GM12865 (cell line): ENCODE measurements at regions not wholly inside any gene's neighbourhood (a gene's known extent, or its start where the extent isn't known, plus 50 kb on each side); places are given as distances from the start of the nearest gene placed in this dataset.
A peak's percentile ranks its signal among the peaks of the same experiment; 100 is the strongest.
"Not testable (repeated sequence)": the region's sequence is repeated elsewhere in the genome, so short reads cannot be mapped to it uniquely, and the experiment has no call there.

Experiments
- DNase-seq: peaks from one replicate; pipeline ENCODE4 v3.0.0; 2010; ENCODE audit warnings: low read depth
- H3K4me3 ChIP-seq: 2 replicates; pipeline ENCODE4 v1.5.1; 2011; ENCODE audit warnings: mild to moderate bottlenecking, low read depth, low read length, control low read depth
- TF ChIP-seq, protein P1 (sequence below): IDR thresholded peaks from 2 replicates; pipeline ENCODE4 v1.5.1; 2011; ENCODE audit warnings: low read length, control low read depth, low read depth, inconsistent platforms; ENCODE audit not compliant: insufficient read depth; ENCODE audit errors: missing control alignments

DNA sequence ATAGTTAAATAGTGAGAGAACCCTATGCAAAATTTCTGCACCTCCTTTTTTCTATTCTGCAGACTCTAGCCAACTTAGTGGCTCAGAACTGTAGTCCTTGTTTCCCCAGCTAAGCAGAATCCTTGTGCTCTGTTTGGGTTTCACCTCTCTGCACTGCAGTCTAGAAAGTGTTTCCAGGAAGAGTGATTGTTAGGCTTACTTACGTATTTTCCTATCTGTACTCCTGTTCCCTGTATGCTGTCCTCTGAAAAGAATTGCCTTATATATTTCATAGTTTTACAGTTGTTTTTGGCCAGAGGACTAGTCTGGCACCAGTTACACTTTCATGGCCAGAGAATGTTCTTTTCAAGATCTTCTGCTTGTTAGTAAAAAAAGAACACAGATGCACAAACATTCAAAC lies 154.6 kb upstream of the POT1 start:
- TF ChIP-seq, protein P1, sequence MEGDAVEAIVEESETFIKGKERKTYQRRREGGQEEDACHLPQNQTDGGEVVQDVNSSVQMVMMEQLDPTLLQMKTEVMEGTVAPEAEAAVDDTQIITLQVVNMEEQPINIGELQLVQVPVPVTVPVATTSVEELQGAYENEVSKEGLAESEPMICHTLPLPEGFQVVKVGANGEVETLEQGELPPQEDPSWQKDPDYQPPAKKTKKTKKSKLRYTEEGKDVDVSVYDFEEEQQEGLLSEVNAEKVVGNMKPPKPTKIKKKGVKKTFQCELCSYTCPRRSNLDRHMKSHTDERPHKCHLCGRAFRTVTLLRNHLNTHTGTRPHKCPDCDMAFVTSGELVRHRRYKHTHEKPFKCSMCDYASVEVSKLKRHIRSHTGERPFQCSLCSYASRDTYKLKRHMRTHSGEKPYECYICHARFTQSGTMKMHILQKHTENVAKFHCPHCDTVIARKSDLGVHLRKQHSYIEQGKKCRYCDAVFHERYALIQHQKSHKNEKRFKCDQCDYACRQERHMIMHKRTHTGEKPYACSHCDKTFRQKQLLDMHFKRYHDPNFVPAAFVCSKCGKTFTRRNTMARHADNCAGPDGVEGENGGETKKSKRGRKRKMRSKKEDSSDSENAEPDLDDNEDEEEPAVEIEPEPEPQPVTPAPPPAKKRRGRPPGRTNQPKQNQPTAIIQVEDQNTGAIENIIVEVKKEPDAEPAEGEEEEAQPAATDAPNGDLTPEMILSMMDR: no peak
- no peak overlapping the region for H3K4me3 ChIP-seq
- no peak for DNase-seq

DNA sequence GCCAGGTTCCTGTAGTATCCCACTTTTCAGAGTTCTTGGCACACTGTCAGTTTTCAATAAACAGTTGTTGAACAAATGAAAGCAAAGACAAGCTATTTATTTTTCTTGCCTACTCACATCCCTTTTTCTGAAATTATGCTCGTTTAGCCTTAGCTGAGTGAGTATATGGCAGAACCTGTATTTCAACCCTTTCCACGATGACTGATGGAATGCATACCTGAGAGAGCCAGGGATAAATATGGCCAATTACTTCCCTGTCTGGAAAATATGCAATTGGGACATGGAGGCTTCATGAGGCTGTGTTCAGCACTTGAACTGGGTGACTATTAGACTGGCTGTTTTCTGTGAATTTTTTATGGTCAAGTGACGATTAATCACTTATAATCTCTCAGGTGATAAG lies 144.5 kb upstream of the POT1 start:
- no peak for DNase-seq
- no peak overlapping the region for H3K4me3 ChIP-seq

DNA sequence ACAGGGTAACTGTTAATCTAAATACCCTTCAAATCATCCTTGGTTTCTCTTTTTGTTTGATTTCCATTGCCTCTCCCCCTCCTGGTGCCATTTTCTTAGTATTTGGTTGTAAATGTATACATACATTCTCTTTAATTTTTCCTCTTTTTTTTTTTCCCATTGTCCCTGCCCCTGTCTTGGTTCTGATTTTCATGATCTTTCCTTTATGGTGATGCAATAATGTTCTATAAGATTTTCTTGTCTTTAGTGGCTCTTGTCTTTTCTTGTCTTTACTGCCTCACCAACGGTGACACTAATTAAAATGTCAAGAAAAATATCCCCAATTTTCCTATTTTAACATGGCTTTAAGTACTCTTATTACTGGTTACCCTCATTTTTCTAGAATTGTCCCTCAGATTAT lies 135.9 kb upstream of the POT1 start:
- no peak for DNase-seq
- no peak overlapping the region for H3K4me3 ChIP-seq
- TF ChIP-seq, protein P1: no peak

More for the DNA sequence above, 144.5 kb upstream of the POT1 start:
- TF ChIP-seq, protein P1: no peak

DNA sequence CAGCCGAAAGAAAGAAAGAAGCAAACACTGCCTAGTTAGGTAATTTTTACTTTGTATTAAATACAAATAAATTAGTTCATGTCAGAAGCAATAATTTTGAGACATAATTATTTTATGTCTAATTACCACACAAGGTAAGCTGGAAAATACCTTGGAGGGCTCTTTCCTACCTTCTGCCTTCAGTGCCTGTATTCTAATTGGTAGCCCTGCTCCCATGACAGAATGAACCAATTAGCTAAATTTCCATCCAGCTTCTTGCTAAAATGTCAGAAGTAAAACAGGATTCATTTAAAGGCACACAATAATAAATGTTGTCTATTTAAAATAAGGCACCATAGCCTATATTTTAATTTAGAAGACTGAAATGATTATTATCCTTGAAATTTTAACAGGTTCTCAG lies 135.4 kb upstream of the POT1 start:
- no peak overlapping the region for H3K4me3 ChIP-seq
- TF ChIP-seq, protein P1: no peak
- DNase-seq: no peak

DNA sequence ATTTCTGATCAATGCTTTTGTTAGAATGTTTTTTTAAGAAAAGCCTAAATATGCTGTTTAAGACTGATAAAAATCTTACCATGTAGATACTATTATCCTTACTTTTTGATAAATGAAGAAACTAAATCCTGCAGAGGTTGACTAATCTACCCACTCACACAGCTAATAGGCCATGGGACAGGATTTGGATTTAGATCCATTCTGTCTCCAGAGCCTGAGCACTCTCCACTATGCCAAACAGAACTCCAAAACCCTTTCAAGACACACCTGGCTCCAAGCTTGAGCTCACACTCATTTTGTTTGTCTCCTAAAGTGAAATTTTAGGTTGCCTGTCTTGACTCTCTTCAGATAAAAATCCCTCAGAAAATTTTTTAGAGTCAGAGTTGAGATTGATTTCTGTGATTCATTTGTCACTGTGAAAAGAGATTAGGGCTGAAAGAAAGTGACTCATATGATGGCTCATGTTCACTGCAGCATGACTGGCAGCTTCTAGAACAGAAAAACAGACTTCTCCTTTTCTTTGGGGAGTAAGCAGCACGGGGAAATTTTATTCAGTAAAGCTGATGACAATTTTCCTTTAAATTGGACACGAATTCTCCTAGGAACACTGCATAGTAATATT lies 132.3 kb upstream of the POT1 start:
- TF ChIP-seq, protein P1: no peak
- peak; percentile 26 for DNase-seq
- H3K4me3 ChIP-seq: no peak overlapping the region

DNA sequence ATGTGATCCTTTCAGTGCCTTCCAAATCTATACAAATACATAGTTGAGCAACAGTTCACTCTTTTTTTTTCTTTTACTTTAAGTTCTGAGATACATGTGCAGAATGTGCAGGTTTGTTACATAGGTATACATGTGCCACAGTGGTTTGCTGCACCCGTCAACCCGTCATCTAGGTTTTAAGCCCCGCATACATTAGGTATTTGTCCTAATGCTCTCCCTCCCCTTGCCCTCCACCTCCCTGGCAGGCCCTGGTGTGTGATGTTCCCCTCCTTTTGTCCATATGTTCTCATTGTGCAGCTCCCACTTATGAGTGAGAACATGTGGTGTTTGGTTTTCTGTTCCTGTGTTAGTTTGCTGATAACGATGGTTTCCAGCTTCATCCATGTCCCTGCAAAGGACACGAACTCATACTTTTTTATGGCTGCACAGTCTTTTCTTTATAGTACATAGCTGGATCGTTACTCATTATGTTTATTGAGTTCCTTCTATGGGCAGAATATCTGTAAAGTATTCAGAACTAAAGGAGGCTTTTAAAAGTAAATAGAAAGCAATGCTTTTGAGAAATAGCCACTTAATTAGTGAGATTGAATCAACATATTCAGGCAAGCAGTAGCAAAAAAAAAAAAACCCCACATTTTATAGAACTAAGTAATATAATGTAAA lies 131.6 kb upstream of the POT1 start:
- not testable (repeated sequence) for DNase-seq, H3K4me3 ChIP-seq

DNA sequence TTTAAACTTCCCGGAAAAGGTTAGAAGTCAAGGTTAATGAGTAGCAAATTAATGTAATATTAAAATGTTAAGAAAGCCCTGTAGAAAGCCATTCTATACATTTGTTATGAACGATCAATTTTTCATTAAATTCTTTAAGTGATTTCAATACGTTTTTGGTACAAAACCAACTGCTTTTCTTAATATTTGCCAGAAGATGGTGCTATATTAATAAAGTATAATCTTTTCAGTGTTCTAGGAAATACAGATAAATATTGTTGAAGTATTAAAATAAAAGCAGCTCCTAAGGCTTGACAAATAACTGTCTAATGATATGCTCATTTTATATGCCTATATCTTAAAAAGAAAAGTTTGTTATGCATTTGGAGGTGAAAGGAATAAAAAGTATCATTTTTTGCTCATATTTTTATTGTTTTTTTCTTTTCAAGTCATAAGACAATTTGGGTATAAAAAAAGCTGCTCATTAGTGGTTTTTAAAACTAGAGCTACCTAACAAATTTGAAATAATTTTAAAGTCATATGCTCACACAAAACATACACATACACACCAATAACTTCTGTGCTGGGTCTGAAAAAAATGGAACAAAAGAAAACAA lies 130.3 kb upstream of the POT1 start:
- no peak overlapping the region for H3K4me3 ChIP-seq
- DNase-seq: no peak
- TF ChIP-seq, protein P1: peak; percentile 12
